Lower leg skin (tissue), 4 donors: ENCODE measurements at regions not wholly inside any gene's neighbourhood (a gene's known extent, or its start where the extent isn't known, plus 50 kb on each side); places are given as distances from the start of the nearest gene placed in this dataset.

Experiments used
- DNase-seq, 2 donors: peaks; one replicate each; pipeline ENCODE4 v3.0.0-alpha.2; 2019; ENCODE audit warnings: low spot score in 2 of 2
- H3K4me3 ChIP-seq: fragments of 200-600 bp; sonication (generic); 2 replicates; pipeline ENCODE4 v1.5.1; 2017; ENCODE audit warnings: mild to moderate bottlenecking, low read depth; ENCODE audit not compliant: poor library complexity, severe bottlenecking
- POLR2A ChIP-seq, 2 donors: fragments of 450-650 bp; IDR thresholded peaks; one replicate each; pipeline ENCODE4 v1.6.1; 2016 to 2017; ENCODE audit warnings: antibody characterized with exemption in 2 of 2, mild to moderate bottlenecking in 1 of 2, moderate library complexity in 1 of 2
- whole genome bisulfite sequencing, 2 donors: methylation state at CpG; one replicate each; pipeline ENCODE4 v1.1.5; 2018; 5-methylcytosine and 5-hydroxymethylcytosine counted together
- intact Hi-C: fragments of 100-400 bp; cut with DNase I; formaldehyde crosslinking; loops from one replicate; pipeline ENCODE4 v1.15.0; 2023; ENCODE audit warnings: low total_unique reads
- TF ChIP-seq, protein P1 (sequence below), 3 donors: fragments of 450-650 bp; IDR thresholded peaks; one replicate each; pipeline ENCODE4 v1.5.1; 2016; ENCODE audit warnings: antibody characterized with exemption in 3 of 3, mild to moderate bottlenecking in 3 of 3, moderate library complexity in 2 of 3

DNA sequence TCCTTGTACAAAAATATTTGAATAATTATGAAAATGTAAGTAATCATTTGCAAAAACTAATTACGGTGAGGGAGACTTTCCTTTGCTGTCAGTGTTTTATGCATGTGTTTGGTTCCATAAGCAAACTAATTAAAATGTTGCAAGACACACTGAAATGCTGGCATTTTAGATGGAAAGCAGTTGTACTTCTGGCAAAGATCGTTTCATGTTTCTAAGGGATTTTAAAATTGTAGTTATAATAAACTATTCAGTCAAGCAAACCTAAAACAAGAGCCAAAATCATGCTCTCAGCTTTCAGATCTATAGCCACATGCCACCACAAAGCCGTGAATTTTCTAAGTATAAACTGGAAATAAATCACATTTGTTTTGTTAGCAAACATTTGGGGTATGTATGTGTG, 240.1 kb upstream of the ZNF385D start:
- 49 to 61% methylated on average over 3 of the region's 3 CpGs for WGBS, 2 donors
- intact Hi-C loops = no loop called here
- DNase-seq = no peak
- H3K4me3 ChIP-seq = no peak overlapping the region
- no peak for TF ChIP-seq POLR2A (IDR thresholded peaks at IDR 0.05)
- TF ChIP-seq, protein P1, sequence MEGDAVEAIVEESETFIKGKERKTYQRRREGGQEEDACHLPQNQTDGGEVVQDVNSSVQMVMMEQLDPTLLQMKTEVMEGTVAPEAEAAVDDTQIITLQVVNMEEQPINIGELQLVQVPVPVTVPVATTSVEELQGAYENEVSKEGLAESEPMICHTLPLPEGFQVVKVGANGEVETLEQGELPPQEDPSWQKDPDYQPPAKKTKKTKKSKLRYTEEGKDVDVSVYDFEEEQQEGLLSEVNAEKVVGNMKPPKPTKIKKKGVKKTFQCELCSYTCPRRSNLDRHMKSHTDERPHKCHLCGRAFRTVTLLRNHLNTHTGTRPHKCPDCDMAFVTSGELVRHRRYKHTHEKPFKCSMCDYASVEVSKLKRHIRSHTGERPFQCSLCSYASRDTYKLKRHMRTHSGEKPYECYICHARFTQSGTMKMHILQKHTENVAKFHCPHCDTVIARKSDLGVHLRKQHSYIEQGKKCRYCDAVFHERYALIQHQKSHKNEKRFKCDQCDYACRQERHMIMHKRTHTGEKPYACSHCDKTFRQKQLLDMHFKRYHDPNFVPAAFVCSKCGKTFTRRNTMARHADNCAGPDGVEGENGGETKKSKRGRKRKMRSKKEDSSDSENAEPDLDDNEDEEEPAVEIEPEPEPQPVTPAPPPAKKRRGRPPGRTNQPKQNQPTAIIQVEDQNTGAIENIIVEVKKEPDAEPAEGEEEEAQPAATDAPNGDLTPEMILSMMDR (IDR thresholded peaks at IDR 0.05) = no peak

DNA sequence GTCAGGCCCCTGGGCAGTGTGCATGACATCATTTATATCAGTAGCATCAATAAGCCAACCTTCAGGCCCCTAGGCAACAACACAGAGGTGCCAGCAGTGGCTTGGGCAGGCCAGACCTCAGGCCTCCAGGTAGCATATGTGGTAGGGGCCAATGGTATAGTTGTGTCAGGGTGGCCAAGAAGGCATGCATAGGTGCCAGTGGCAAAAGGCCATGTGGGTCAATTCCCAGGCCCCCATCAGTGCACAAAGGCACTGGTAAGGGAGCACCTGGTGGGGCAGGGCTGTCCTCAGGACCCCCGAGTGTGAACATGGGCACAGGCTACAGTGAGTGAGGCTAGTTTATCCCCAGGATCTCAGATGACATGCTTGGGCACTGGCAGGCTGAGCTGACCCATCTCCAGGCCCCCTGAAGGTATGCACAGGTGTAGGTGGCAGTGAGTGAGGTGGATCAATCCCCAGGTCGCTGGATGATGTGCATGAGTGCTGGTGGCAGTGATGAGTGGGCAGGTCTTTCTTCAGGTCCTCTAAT, 244.1 kb upstream of the ZNF385D start:
- 65 to 67% methylated on average over 2 of the region's 2 CpGs for WGBS, 2 donors
- intact Hi-C loops = no loop called here
- TF ChIP-seq, protein P1 (IDR thresholded peaks at IDR 0.05) = no peak
- TF ChIP-seq POLR2A (IDR thresholded peaks at IDR 0.05) = no peak
- H3K4me3 ChIP-seq = no peak overlapping the region
- no peak for DNase-seq

DNA sequence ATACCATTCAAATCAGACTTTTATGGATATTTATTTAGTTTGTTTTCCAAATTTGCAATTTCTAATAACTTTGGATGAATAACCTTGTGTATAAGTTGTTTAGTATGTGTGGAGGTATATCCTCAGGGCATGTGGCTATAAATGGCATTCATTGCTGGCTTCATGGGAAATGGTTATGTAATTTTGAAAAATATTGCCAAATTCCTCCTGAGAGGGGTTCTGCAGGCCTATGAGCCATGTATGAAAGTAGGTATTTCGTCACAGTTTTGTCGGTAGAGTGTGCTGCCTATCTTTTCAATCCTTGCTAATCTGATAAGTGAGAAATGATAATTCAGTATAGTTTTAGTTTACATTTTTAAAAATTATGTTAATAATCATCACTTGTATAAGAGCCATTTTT, 256.4 kb upstream of the ZNF385D start:
- H3K4me3 ChIP-seq = no peak overlapping the region
- TF ChIP-seq, protein P1 (IDR thresholded peaks at IDR 0.05) = no peak
- TF ChIP-seq POLR2A (IDR thresholded peaks at IDR 0.05) = no peak
- intact Hi-C loops = no loop called here
- WGBS, 2 donors = 56 to 72% methylated on average over 2 of the region's 2 CpGs
- DNase-seq = no peak

DNA sequence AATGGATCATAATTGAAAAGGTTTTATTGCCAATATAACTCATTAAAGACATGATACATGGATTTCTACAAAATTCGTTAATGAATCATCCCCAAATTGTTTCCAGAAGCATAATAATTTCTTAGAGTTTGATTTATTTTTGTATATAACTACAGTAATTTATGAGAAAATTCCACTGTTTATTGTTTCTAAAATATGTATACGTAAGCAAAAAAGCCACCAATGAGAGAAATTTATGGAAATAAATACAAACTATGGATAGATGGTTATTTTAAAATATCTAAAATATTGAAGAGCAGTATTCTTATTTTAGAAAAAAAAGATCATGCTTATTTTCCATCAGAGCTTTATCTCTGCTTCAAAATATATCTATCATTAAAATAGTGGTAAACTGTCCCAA, 260.0 kb upstream of the ZNF385D start:
- H3K4me3 ChIP-seq = no peak overlapping the region
- WGBS, 2 donors = 74 to 76% methylated on average over 2 of the region's 2 CpGs
- no peak for DNase-seq
- intact Hi-C loops = no loop called here
- TF ChIP-seq, protein P1 (IDR thresholded peaks at IDR 0.05) = no peak
- TF ChIP-seq POLR2A (IDR thresholded peaks at IDR 0.05) = no peak

DNA sequence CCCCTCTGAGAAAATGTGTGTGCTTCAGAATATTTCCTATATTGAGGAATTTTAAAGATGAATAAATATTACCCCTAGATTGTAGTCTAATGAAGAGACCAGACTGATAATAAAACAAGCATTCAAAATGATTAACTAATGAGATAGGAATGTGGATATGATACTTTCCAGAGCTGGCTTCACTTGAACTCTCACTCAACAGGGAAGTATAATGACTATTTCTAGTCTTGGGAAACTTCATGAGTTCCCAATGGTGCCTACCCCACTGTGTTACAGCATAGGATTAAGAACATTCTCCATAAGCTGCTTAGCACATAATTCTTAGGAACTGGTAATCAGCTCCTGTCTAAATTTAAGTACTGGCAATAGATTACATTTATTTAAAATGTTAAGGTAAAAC, 261.5 kb upstream of the ZNF385D start:
- DNase-seq = no peak
- no peak overlapping the region for H3K4me3 ChIP-seq
- no peak for TF ChIP-seq POLR2A (IDR thresholded peaks at IDR 0.05)
- TF ChIP-seq, protein P1 (IDR thresholded peaks at IDR 0.05) = no peak
- intact Hi-C loops = no loop called here

DNA sequence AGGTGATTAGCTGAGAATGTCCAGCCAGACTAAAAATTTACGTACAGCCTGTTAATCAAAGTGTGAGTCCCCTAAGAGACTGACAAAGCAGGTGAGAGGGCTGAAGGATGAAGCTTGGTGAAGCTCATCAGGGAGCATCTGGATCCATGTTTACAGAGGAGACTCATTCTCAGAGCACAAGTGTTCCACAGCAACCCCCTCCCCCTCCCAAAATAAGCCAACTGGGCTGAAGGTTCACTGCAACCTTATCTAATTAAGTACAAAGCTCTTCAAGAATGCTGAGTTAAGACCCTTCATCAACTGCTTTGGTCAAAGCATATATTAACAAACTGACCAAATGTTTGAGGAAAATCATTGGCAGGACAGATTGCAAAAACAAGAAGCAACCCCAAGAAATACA, 262.6 kb upstream of the ZNF385D start:
- intact Hi-C loops = no loop called here
- H3K4me3 ChIP-seq = no peak overlapping the region
- WGBS, 2 donors = 80 to 92% methylated on average over 1 of the region's 1 CpG
- no peak for DNase-seq
- no peak for TF ChIP-seq POLR2A (IDR thresholded peaks at IDR 0.05)
- TF ChIP-seq, protein P1 (IDR thresholded peaks at IDR 0.05) = no peak
